Activated naive CD4-positive, alpha-beta T cell (primary cell): ENCODE measurements at regions not wholly inside any gene's neighbourhood (a gene's known extent, or its start where the extent isn't known, plus 50 kb on each side); places are given as distances from the start of the nearest gene placed in this dataset.
"Not testable (repeated sequence)": the region's sequence is repeated elsewhere in the genome, so short reads cannot be mapped to it uniquely, and the experiment has no call there.

Source experiments
- DNase-seq, 4 experiments: peaks; one replicate each; lab custom pipeline; 2025; lab: John Stamatoyannopoulos, UW

DNA sequence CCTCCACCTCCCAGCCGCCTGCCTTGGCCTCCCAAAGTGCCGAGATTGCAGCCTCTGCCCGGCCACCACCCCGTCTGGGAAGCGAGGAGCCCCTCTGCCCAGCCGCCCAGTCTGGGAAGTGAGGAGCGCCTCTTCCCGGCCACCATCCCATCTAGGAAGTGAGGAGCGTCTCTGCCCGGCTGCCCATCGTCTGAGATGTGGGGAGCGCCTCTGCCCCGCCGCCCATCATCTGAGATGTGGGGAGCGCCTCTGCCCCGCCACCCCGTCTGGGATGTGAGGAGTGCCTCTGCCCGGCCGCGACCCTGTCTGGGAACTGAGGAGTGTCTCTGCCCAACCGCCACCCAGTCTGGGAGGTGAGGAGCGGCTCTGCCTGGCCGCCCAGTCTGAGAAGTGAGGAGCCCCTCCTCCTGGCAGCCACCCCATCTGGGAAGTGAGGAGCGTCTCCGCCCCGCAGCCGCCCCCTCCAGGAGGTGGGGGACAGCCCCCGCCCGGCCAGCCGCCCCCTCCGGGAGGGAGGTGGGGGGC, 296.3 kb downstream of the HNRNPD start:
- DNase-seq = not testable (repeated sequence)

DNA sequence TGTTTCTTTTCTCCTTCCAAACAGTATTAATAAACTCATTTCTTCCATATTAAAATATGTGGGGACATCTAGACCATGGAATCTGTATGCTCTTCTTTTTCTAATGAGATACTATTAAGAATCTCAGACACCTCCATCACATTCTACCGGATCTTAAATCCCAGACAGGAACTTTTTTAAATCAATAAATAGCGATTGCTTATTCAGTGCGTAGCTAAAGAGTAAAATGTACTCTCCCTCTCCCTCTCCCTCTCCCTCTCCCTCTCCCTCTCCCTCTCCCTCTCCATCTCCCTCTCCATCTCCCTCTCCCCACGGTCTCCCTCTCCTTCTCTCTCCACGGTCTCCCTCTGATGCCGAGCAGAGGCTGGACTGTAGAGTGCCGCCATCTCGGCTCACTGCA, 297.0 kb downstream of the HNRNPD start:
- DNase-seq = no peak

DNA sequence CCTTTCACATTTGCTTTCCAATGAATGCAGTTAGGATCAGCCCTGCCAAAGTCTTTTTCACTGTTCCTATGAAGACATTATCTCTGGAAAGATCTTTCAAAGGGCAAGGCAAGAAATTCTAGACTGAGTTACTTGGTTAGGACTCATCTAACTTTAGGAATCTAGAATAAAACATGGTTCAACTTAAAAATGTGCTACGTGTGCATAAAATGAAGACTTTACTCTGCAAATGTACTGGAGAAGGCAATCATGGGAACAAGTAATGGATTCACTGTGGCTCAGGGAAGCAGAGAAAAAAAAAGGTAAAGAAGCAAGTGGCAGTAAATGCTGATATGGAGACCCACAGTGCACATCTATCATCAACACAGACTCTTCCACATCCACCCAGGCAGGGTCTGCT, 297.4 kb downstream of the HNRNPD start:
- DNase-seq = no peak

- DNase-seq = no peak
Measured at GRCh38 chr4:82071951-82072350, 301.8 kb downstream of the HNRNPD start.

DNA sequence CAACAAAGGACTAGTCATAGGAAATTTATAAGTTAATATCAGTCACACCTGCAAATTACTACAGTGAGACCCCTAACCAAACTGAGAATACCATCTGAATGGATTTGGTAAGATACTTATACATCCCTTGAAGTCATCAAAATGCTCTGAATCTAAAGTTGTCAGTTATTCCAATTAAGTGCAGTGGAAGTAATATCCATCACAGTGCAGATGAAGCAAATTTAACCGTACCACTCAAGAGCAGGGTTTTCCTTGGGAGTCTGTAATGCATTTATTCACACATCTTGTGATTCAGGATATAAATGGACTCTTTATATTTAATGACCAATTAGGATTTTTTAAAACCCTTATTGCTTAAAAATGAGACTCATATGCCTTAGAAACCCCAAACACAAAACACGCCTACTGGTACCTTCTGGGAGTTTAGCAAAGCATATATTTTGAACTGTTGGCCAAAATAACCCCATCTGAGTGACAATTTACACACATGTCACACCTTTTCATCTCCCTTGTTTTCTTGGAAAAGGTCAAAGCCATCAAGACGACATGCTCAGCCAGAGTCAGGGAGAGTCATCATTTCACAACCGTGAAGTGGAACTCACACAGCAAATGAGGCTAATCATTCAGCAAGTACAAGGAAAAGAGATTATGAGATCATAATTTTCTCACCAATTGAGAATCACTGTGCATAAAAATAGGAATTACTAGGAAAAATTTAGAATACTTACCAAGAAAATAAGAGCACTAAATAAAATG, 303.7 kb downstream of the HNRNPD start:
- no peak for DNase-seq

DNA sequence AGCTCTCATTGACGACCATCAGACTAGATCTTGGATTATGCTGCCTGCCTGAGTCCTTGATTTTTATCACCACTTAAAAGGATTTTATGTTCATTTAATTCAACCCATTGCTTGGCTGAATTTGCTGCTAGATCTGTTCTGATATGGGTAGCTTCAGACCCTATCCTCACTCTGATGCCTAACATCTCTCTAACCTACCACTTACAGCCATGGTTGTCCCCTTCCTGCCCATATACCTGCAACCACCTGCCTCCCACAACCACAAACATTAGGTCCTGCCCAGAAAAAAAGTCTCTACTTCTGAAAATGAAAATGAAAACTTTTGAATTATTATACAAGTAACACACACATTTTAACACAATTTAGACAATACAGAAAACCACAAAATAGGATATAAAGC, 310.8 kb downstream of the HNRNPD start:
- DNase-seq = no peak

GRCh38 chr4:82057990-82058544, 315.7 kb downstream of the HNRNPD start:
- DNase-seq = no peak

GRCh38 chr4:82055156-82055555, 318.6 kb downstream of the HNRNPD start:
- DNase-seq = no peak

DNA sequence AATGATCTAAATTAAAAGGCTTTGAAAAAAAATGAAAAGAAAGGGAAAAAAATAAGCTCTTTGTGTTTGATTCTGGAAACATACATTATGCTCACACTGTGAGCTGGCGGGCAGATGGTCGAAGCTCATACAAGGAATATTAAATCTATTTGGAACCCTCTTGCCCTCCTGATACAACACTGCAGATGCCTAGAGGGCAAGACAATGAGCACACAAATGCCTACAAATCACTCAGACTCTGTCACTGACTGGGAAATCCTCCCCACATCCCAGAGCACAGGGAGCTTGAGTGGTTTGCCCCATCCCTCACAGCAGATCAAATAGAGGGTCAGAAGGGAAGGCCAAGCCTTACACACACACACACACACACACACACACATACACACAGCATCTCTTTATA, 320.4 kb downstream of the HNRNPD start:
- DNase-seq = no peak

GRCh38 chr4:82050796-82051195, 323.0 kb downstream of the HNRNPD start:
- DNase-seq = no peak

DNA sequence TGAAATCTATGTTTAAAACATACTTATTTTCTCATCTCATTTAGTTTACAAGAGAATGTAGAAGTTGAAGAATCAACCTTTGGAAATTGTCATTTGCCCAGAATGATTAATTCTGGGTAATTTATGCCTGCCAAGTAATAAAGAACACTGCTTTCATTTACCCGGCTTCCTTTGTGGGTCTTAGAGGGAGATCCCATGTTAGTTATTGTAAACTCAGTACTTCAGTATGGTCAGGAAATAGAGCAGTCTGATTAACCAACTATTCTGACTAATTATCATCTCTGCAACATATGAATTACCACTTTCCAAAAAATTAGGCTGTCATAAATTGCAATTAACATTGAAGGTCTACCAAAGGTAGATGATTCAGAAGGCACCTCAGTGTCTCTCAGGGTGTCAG, 324.5 kb downstream of the HNRNPD start:
- no peak for DNase-seq

GRCh38 chr4:82047731-82048130, 326.1 kb downstream of the HNRNPD start:
- DNase-seq = no peak

- no peak for DNase-seq
Measured at GRCh38 chr4:82046796-82047195, 327.0 kb downstream of the HNRNPD start.

- no peak for DNase-seq
Measured at GRCh38 chr4:82045267-82045666, 328.5 kb downstream of the HNRNPD start.

DNA sequence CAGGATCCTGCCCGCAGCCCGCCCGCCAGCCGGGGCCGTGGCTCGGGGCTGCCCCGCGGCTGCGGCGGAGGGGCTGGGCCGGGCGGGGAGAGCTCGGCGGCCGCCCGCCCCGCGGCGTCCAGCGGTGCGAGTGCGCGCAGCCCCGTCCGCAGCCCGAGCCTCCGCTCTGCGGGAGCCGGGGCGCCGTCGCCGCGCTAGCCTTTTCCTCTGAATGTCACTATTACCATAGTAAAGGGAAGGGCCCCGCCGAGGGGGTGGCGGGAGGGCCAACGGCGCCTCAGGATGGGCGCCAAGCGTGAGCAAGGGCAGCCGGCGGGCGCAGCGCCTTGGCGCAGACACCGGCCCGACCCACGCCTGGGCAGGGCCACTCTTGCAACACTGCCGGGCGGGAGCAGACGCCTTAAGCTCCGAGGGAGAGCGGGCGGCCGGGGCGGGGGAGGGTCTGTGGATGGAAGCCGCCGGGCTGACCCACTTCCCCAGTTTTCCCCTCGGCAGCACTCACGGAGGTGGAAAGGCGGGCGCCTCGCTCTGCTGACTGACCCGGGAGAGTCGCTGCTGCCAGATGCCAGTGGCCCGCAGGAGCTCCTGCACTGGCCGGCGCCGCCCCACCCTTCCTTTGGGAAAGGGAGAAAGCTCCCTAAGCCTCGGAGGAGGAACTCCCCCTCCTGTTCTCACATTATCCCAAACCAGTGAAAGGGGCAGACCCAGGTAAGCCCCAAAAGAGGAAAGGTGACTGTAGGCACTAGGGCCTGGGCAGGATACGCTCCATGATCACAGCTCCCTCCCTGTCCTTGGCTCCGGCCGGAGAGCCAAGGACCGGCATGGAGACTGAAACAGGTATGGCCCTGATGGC, 329.4 kb downstream of the HNRNPD start:
- peak in 1 of 4 experiments; percentile 7 for DNase-seq

- DNase-seq = no peak
Measured at GRCh38 chr4:82043809-82044137, 330.0 kb downstream of the HNRNPD start.

DNA sequence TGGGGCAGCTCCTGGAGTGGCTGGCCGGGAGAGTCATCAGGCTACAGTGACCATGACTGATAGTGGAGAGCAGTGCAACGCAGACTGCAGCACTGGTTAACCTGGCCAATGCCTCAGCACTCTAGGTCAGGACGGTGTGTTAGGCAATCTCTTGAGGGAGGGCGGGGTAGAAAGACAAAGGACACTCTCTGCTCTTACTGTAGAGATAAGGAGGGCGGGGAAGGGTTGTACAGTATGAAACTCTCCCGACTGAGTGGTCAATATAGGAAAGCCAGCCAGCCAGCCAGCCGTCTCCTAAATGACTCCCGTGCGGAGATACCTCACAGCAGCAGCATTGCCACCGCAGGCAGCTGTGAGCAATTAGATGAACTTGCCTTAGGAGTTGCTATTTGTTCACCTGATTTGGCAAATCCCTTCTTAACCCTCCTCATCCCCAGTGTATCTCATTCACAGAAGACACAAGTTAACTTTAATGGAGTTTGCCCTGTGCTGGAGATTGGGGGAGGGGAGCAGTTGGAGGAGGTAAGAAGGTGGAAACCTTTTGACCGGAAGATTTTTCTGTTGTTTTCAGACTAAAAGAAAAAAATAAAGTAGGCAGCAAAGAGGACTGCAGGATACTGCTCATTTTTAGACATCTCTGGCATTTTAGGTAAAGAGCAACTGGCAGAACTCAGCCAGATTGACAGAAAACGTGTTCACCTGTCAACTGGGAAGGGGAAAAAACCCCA, 330.5 kb downstream of the HNRNPD start:
- DNase-seq = no peak

- no peak for DNase-seq
Measured at GRCh38 chr4:82042042-82042441, 331.7 kb downstream of the HNRNPD start.

GRCh38 chr4:82038936-82039335, 334.9 kb downstream of the HNRNPD start:
- DNase-seq = no peak

GRCh38 chr4:82036181-82036580, 337.6 kb downstream of the HNRNPD start:
- DNase-seq = no peak

- DNase-seq = no peak
Measured at GRCh38 chr4:82034878-82035277, 338.9 kb downstream of the HNRNPD start.

GRCh38 chr4:82033862-82034261, 339.9 kb downstream of the HNRNPD start:
- no peak for DNase-seq
